ENCODE measurements at regions not wholly inside any gene's neighbourhood (a gene's known extent, or its start where the extent isn't known, plus 50 kb on each side); places are given as distances from the start of the nearest gene placed in this dataset.
"Not testable (repeated sequence)": the region's sequence is repeated elsewhere in the genome, so short reads cannot be mapped to it uniquely, and the experiment has no call there.

- no peak for DNase-seq
Observed at GRCh38 chr5:92665506-92665905, 915.5 kb downstream of the NR2F1-AS1 start.

- no peak for DNase-seq
Observed at GRCh38 chr5:92662741-92663140, 918.3 kb downstream of the NR2F1-AS1 start.

GRCh38 chr5:92659246-92659645, 921.8 kb downstream of the NR2F1-AS1 start:
- no peak for DNase-seq

- not testable (repeated sequence) for DNase-seq
Observed at GRCh38 chr5:92654601-92655000, 926.4 kb downstream of the NR2F1-AS1 start.

GRCh38 chr5:92653730-92654461, 927.1 kb downstream of the NR2F1-AS1 start:
- DNase-seq = no peak

- DNase-seq = no peak
Observed at GRCh38 chr5:92652756-92653155, 928.3 kb downstream of the NR2F1-AS1 start.

- DNase-seq = no peak
Observed at GRCh38 chr5:92644266-92644886, 936.6 kb downstream of the NR2F1-AS1 start.

GRCh38 chr5:92641031-92641962, 939.7 kb downstream of the NR2F1-AS1 start:
- DNase-seq = no peak

- no peak for DNase-seq
Observed at GRCh38 chr5:92640340-92640739, 940.7 kb downstream of the NR2F1-AS1 start.

- no peak for DNase-seq
Observed at GRCh38 chr5:92637960-92638359, 943.1 kb downstream of the NR2F1-AS1 start.

GRCh38 chr5:92637247-92637646, 943.8 kb downstream of the NR2F1-AS1 start:
- DNase-seq = no peak

GRCh38 chr5:92635001-92635461, 946.0 kb downstream of the NR2F1-AS1 start:
- DNase-seq = no peak

- no peak for DNase-seq
Observed at GRCh38 chr5:92633875-92634487, 947.0 kb downstream of the NR2F1-AS1 start.

- no peak for DNase-seq
Observed at GRCh38 chr5:92633176-92633575, 947.8 kb downstream of the NR2F1-AS1 start.

GRCh38 chr5:92631237-92631701, 949.8 kb downstream of the NR2F1-AS1 start:
- DNase-seq = not testable (repeated sequence)

GRCh38 chr5:92629574-92629973, 951.4 kb downstream of the NR2F1-AS1 start:
- DNase-seq = no peak

- DNase-seq = no peak
Observed at GRCh38 chr5:92629000-92629399, 952.0 kb downstream of the NR2F1-AS1 start.

GRCh38 chr5:92627186-92627585, 953.8 kb downstream of the NR2F1-AS1 start:
- no peak for DNase-seq

GRCh38 chr5:92616085-92616484, 964.9 kb downstream of the NR2F1-AS1 start:
- DNase-seq = no peak

- DNase-seq = no peak
Observed at GRCh38 chr5:92613546-92613945, 967.5 kb downstream of the NR2F1-AS1 start.

- not testable (repeated sequence) for DNase-seq
Observed at GRCh38 chr5:92610435-92610834, 970.6 kb downstream of the NR2F1-AS1 start.

GRCh38 chr5:92605591-92605990, 975.4 kb downstream of the NR2F1-AS1 start:
- no peak for DNase-seq

Data from activated CD4-positive, alpha-beta T cell treated with anti-CD3 and anti-CD28 coated beads, Interleukin-10, Interleukin-2, amounts not matched to agents 100 ng/mL and 50 ng/mL, durations not matched to agents 16 hours and 8 hours (primary cell).